Spleen (tissue), 3 donors: ENCODE measurements at regions not wholly inside any gene's neighbourhood (a gene's known extent, or its start where the extent isn't known, plus 50 kb on each side); places are given as distances from the start of the nearest gene placed in this dataset.

Source experiments
- POLR2A ChIP-seq, 3 donors: fragments of 450-650 bp; IDR thresholded peaks; one replicate each; pipeline ENCODE4 v1.5.1; 2017; ENCODE audit warnings: antibody characterized with exemption in 3 of 3, mild to moderate bottlenecking in 1 of 3
- POLR2AphosphoS5 ChIP-seq, 3 donors: sonication (generic); formaldehyde crosslinking; IDR thresholded peaks; one replicate each; pipeline ENCODE4 v1.5.1; 2017; ENCODE audit warnings: antibody characterized with exemption in 3 of 3

DNA sequence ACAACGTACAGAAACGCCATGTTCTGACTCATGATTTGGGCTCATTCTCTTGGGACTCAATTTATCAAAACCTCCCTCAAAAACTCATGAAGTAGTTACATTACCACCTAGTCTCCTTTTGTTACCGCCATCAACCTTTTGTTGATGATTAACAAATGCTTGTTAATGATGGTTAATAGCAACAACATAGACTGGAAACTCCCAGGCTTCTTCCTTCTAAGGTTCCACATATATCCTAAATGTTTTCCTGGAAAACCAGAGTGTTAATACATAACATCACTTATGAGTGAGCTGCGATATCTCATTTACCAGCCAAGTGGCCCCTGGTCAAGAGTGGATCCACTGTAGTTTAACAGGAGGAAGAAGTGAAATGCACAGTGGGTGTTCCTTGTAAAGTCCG lies 176.3 kb downstream of the ERMARD start:
- TF ChIP-seq POLR2A (IDR thresholded peaks at IDR 0.05) (no peak), POLR2AphosphoS5 (IDR thresholded peaks at IDR 0.05) (no peak)
